GM12865 (cell line): ENCODE measurements at regions not wholly inside any gene's neighbourhood (a gene's known extent, or its start where the extent isn't known, plus 50 kb on each side); places are given as distances from the start of the nearest gene placed in this dataset.

Experiments
- DNase-seq: peaks from one replicate; pipeline ENCODE4 v3.0.0; 2010; ENCODE audit warnings: low read depth
- H3K4me3 ChIP-seq: 2 replicates; pipeline ENCODE4 v1.5.1; 2011; ENCODE audit warnings: mild to moderate bottlenecking, low read depth, low read length, control low read depth
- CTCF ChIP-seq: IDR thresholded peaks from 2 replicates; pipeline ENCODE4 v1.5.1; 2011; ENCODE audit warnings: low read length, control low read depth, low read depth, inconsistent platforms; ENCODE audit not compliant: insufficient read depth; ENCODE audit errors: missing control alignments

GRCh38 chr12:115149279-115149678 lies 465.3 kb upstream of the TBX3 start:
- DNase-seq = no peak
- TF ChIP-seq CTCF = no peak
- H3K4me3 ChIP-seq = no peak overlapping the region

GRCh38 chr12:115147916-115148315 lies 463.9 kb upstream of the TBX3 start:
- no peak overlapping the region for H3K4me3 ChIP-seq
- TF ChIP-seq CTCF = no peak
- no peak for DNase-seq

- no peak for TF ChIP-seq CTCF
- no peak for DNase-seq
- no peak overlapping the region for H3K4me3 ChIP-seq
Observed at GRCh38 chr12:115146453-115146852, 462.5 kb upstream of the TBX3 start.

- no peak overlapping the region for H3K4me3 ChIP-seq
- no peak for TF ChIP-seq CTCF
- no peak for DNase-seq
Observed at GRCh38 chr12:115144425-115144824, 460.4 kb upstream of the TBX3 start.

GRCh38 chr12:115140981-115141655 lies 457.1 kb upstream of the TBX3 start:
- DNase-seq = no peak
- TF ChIP-seq CTCF = no peak
- H3K4me3 ChIP-seq = no peak overlapping the region

- DNase-seq = no peak
- no peak for TF ChIP-seq CTCF
- H3K4me3 ChIP-seq = no peak overlapping the region
Observed at GRCh38 chr12:115137812-115138521, 454.0 kb upstream of the TBX3 start.

- TF ChIP-seq CTCF = no peak
- no peak overlapping the region for H3K4me3 ChIP-seq
- no peak for DNase-seq
Observed at GRCh38 chr12:115135800-115136211, 451.8 kb upstream of the TBX3 start.
